ENCODE measurements at regions not wholly inside any gene's neighbourhood (a gene's known extent, or its start where the extent isn't known, plus 50 kb on each side); places are given as distances from the start of the nearest gene placed in this dataset.

- Histone ChIP-seq H2AFZ (ENCODE audit: low read length) (no peak overlapping the region), H3K9ac (ENCODE audit: low read depth, low read length, poor library complexity, severe bottlenecking) (no peak overlapping the region), H4K20me1 (ENCODE audit: insufficient read depth, low read length, poor library complexity, severe bottlenecking) (no peaks in the 10 kb centered on the region), H3K27me3 (ENCODE audit: insufficient read depth, low read length, poor library complexity, severe bottlenecking) (no peaks in the 10 kb centered on the region), H3K36me3 (ENCODE audit: insufficient read depth, low read length) (no peaks in the 10 kb centered on the region), H3F3A (ENCODE audit: low read depth) (no peaks in the 10 kb centered on the region), H3K9me3 (ENCODE audit: insufficient read depth, low read depth, low read length) (no peaks in the 10 kb centered on the region), H3K79me2 (ENCODE audit: insufficient read depth, low read length) (no peaks in the 10 kb centered on the region), H3K4me2 (ENCODE audit: low read depth, low read length, poor library complexity, severe bottlenecking) (no peak overlapping the region), H3K4me1 (ENCODE audit: insufficient read depth, low read length, poor library complexity, severe bottlenecking) (no peaks in the 10 kb centered on the region), H3K4me3 (ENCODE audit: low read length, poor library complexity, severe bottlenecking) (no peak overlapping the region), H3K9me2 (replicated peaks; ENCODE audit: low read depth, low read length) (no peaks in the 10 kb centered on the region)
- TF ChIP-seq CTCF (conservative IDR thresholded peaks at IDR 0.05; ENCODE audit: low read length) (no peak), EZH2phosphoT487 (IDR thresholded peaks at IDR 0.05; ENCODE audit: borderline replicate concordance) (no peak)
These were observed 107.8 kb downstream of the ENGASE start for GRCh38 chr17:79182176-79183042.

- H3K27me3 ChIP-seq (ENCODE audit: insufficient read depth, low read length, poor library complexity, severe bottlenecking): no peaks in the 10 kb centered on the region
- H3K9me2 ChIP-seq (replicated peaks; ENCODE audit: low read depth, low read length): no peaks in the 10 kb centered on the region
These were observed 105.9 kb downstream of the ENGASE start for GRCh38 chr17:79180358-79181005.

GRCh38 chr17:79179334-79179733, 104.7 kb downstream of the ENGASE start:
- no peak overlapping the region for H2AFZ ChIP-seq (ENCODE audit: low read length)
- H3K79me2 ChIP-seq (ENCODE audit: insufficient read depth, low read length): no peaks in the 10 kb centered on the region
- no peaks in the 10 kb centered on the region for H4K20me1 ChIP-seq (ENCODE audit: insufficient read depth, low read length, poor library complexity, severe bottlenecking)
- H3K9me2 ChIP-seq (replicated peaks; ENCODE audit: low read depth, low read length): no peaks in the 10 kb centered on the region
- no peaks in the 10 kb centered on the region for H3F3A ChIP-seq (ENCODE audit: low read depth)
- H3K36me3 ChIP-seq (ENCODE audit: insufficient read depth, low read length): no peaks in the 10 kb centered on the region
- no peak for TF ChIP-seq CTCF (conservative IDR thresholded peaks at IDR 0.05; ENCODE audit: low read length)
- TF ChIP-seq EZH2phosphoT487 (IDR thresholded peaks at IDR 0.05; ENCODE audit: borderline replicate concordance): no peak
- no peaks in the 10 kb centered on the region for H3K27me3 ChIP-seq (ENCODE audit: insufficient read depth, low read length, poor library complexity, severe bottlenecking)
- no peaks in the 10 kb centered on the region for H3K4me1 ChIP-seq (ENCODE audit: insufficient read depth, low read length, poor library complexity, severe bottlenecking)
- H3K4me2 ChIP-seq (ENCODE audit: low read depth, low read length, poor library complexity, severe bottlenecking): no peak overlapping the region
- no peak overlapping the region for H3K4me3 ChIP-seq (ENCODE audit: low read length, poor library complexity, severe bottlenecking)
- no peaks in the 10 kb centered on the region for H3K9me3 ChIP-seq (ENCODE audit: insufficient read depth, low read depth, low read length)
- no peak overlapping the region for H3K9ac ChIP-seq (ENCODE audit: low read depth, low read length, poor library complexity, severe bottlenecking)

More at GRCh38 chr17:79180358-79181005, 105.9 kb downstream of the ENGASE start:
- no peaks in the 10 kb centered on the region for H3F3A ChIP-seq (ENCODE audit: low read depth)
- H4K20me1 ChIP-seq (ENCODE audit: insufficient read depth, low read length, poor library complexity, severe bottlenecking): no peaks in the 10 kb centered on the region
- H3K4me1 ChIP-seq (ENCODE audit: insufficient read depth, low read length, poor library complexity, severe bottlenecking): no peaks in the 10 kb centered on the region
- H3K36me3 ChIP-seq (ENCODE audit: insufficient read depth, low read length): no peaks in the 10 kb centered on the region
- H3K9me3 ChIP-seq (ENCODE audit: insufficient read depth, low read depth, low read length): no peaks in the 10 kb centered on the region
- no peaks in the 10 kb centered on the region for H3K79me2 ChIP-seq (ENCODE audit: insufficient read depth, low read length)
- TF ChIP-seq CTCF (conservative IDR thresholded peaks at IDR 0.05; ENCODE audit: low read length) (no peak), EZH2phosphoT487 (IDR thresholded peaks at IDR 0.05; ENCODE audit: borderline replicate concordance) (no peak)
- no peak overlapping the region for H2AFZ ChIP-seq (ENCODE audit: low read length)
- no peak overlapping the region for H3K9ac ChIP-seq (ENCODE audit: low read depth, low read length, poor library complexity, severe bottlenecking)
- no peak overlapping the region for H3K4me3 ChIP-seq (ENCODE audit: low read length, poor library complexity, severe bottlenecking)
- no peak overlapping the region for H3K4me2 ChIP-seq (ENCODE audit: low read depth, low read length, poor library complexity, severe bottlenecking)
